Activated naive CD4-positive, alpha-beta T cell treated with Interleukin-2 at 50 U/mL for 16 hours (primary cell): ENCODE measurements at regions not wholly inside any gene's neighbourhood (a gene's known extent, or its start where the extent isn't known, plus 50 kb on each side); places are given as distances from the start of the nearest gene placed in this dataset.
"Not testable (repeated sequence)": the region's sequence is repeated elsewhere in the genome, so short reads cannot be mapped to it uniquely, and the experiment has no call there.

Source experiments
- DNase-seq: peaks from one replicate; pipeline ENCODE4 v3.0.0-alpha.2; 2020

GRCh38 chr15:31488437-31489204, 162.0 kb downstream of the KLF13 start:
- peak; percentile 24 for DNase-seq

GRCh38 chr15:31489281-31489680, 162.6 kb downstream of the KLF13 start:
- DNase-seq = no peak

- DNase-seq = peak; percentile 36
Observed at GRCh38 chr15:31489801-31490646, 163.4 kb downstream of the KLF13 start.

- no peak for DNase-seq
Observed at GRCh38 chr15:31494786-31495185, 168.2 kb downstream of the KLF13 start.

GRCh38 chr15:31495281-31495680, 168.6 kb downstream of the KLF13 start:
- no peak for DNase-seq

GRCh38 chr15:31497838-31498237, 171.2 kb downstream of the KLF13 start:
- no peak for DNase-seq

- DNase-seq = no peak
Observed at GRCh38 chr15:31498329-31498728, 171.7 kb downstream of the KLF13 start.

GRCh38 chr15:31498756-31499155, 172.1 kb downstream of the KLF13 start:
- DNase-seq = no peak

- no peak for DNase-seq
Observed at GRCh38 chr15:31499236-31499952, 172.8 kb downstream of the KLF13 start.

- no peak for DNase-seq
Observed at GRCh38 chr15:31499953-31500765, 173.5 kb downstream of the KLF13 start.

- no peak for DNase-seq
Observed at GRCh38 chr15:31500766-31501449, 174.3 kb downstream of the KLF13 start.

- DNase-seq = no peak
Observed at GRCh38 chr15:31501536-31502157, 175.0 kb downstream of the KLF13 start.

- DNase-seq = no peak
Observed at GRCh38 chr15:31502541-31503229, 176.1 kb downstream of the KLF13 start.

- DNase-seq = no peak
Observed at GRCh38 chr15:31503256-31503655, 176.6 kb downstream of the KLF13 start.

GRCh38 chr15:31503758-31504461, 177.3 kb downstream of the KLF13 start:
- no peak for DNase-seq

GRCh38 chr15:31504462-31504839, 177.8 kb downstream of the KLF13 start:
- no peak for DNase-seq

- DNase-seq = not testable (repeated sequence)
Observed at GRCh38 chr15:31507573-31507972, 180.9 kb downstream of the KLF13 start.

GRCh38 chr15:31508656-31509055, 182.0 kb downstream of the KLF13 start:
- no peak for DNase-seq

- DNase-seq = no peak
Observed at GRCh38 chr15:31510057-31510456, 183.4 kb downstream of the KLF13 start.

GRCh38 chr15:31511707-31512310, 185.2 kb downstream of the KLF13 start:
- DNase-seq = peak; percentile 64
